ENCODE measurements at regions not wholly inside any gene's neighbourhood (a gene's known extent, or its start where the extent isn't known, plus 50 kb on each side); places are given as distances from the start of the nearest gene placed in this dataset.

DNA sequence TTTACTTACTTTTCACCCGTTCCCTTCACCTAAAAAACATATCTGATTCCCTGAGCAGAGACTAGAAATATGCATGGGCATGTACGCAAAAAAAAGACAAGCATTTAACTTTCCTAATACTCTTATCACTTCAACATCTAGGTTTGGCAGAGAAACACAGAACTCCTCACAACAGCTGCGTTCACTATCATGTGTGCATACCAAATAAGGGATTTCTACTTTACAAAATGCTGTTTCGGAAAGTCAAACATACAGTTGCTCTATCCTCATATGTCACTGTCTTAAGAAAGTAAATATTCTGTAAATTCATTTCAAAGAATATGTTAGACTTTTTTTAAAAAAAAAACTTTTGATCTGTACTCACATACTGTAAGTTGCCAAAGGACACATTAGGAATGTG, 65.1 kb upstream of the CBLB start:
- Histone ChIP-seq H3K27ac (no peak overlapping the region), H3K4me3 (no peak overlapping the region), H3K27me3 (no peaks in the 10 kb centered on the region), H3K9me2 (replicated peaks; ENCODE audit: insufficient read depth) (no peaks in the 10 kb centered on the region), H3K79me2 (no peaks in the 10 kb centered on the region), H3K9me3 (ENCODE audit: low read depth) (no peaks in the 10 kb centered on the region), H3K4me1 (ENCODE audit: insufficient read depth) (peaks cover 4% of the 10 kb centered on the region), H3K4me2 (no peak overlapping the region), H2AFZ (no peak overlapping the region), H3K36me3 (replicated peaks; ENCODE audit: insufficient read depth, low read depth) (no peaks in the 10 kb centered on the region), H4K20me1 (ENCODE audit: insufficient read depth, poor library complexity, severe bottlenecking) (no peaks in the 10 kb centered on the region)
- TF ChIP-seq CTCF (IDR thresholded peaks at IDR 0.05; ENCODE audit: poor library complexity) (no peak), EZH2phosphoT487 (IDR thresholded peaks at IDR 0.05; ENCODE audit: low read depth, severe bottlenecking, unreplicated experiment) (no peak), EZH2 (IDR thresholded peaks at IDR 0.05; ENCODE audit: borderline replicate concordance) (no peak)
- DNase-seq (ENCODE audit: low spot score) = no peak
- 60% methylated on average over 4 of the region's 4 CpGs for WGBS (ENCODE audit: low lambda C conversion rate, missing lambda C conversion rate)

DNA sequence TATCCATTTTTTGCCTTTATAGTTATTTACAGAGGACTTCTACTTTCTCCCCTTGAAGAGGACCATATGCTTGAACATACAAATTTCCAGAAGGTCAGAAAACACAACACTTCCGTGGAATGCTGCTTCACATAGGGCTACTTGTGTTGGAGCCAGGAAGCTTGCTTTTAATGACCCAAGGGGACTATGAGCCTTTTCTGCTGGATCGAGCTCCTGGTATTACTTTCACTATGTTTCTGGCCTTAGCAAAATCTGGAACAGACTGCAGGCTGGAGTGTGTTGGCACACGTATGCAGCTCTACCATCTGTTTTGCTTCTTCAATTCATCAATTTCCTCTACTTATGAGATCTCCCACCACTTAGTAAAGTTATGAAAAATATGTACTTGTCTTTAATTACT, 69.3 kb upstream of the CBLB start:
- Histone ChIP-seq H3K79me2 (no peaks in the 10 kb centered on the region), H3K36me3 (replicated peaks; ENCODE audit: insufficient read depth, low read depth) (no peaks in the 10 kb centered on the region), H3K4me2 (peak overlapping the region; percentile 47), H3K27me3 (no peaks in the 10 kb centered on the region), H3K4me3 (no peak overlapping the region), H3K9me2 (replicated peaks; ENCODE audit: insufficient read depth) (no peaks in the 10 kb centered on the region), H3K4me1 (ENCODE audit: insufficient read depth) (peaks cover 4% of the 10 kb centered on the region), H3K9me3 (ENCODE audit: low read depth) (no peaks in the 10 kb centered on the region), H4K20me1 (ENCODE audit: insufficient read depth, poor library complexity, severe bottlenecking) (no peaks in the 10 kb centered on the region), H3K27ac (no peak overlapping the region), H2AFZ (peak overlapping the region; percentile 4)
- TF ChIP-seq CTCF (IDR thresholded peaks at IDR 0.05; ENCODE audit: poor library complexity) (no peak), EZH2 (IDR thresholded peaks at IDR 0.05; ENCODE audit: borderline replicate concordance) (no peak), EZH2phosphoT487 (IDR thresholded peaks at IDR 0.05; ENCODE audit: low read depth, severe bottlenecking, unreplicated experiment) (no peak)
- DNase-seq (ENCODE audit: low spot score) = peak; percentile 21
- 33% methylated on average over 3 of the region's 3 CpGs for WGBS (ENCODE audit: low lambda C conversion rate, missing lambda C conversion rate)

DNA sequence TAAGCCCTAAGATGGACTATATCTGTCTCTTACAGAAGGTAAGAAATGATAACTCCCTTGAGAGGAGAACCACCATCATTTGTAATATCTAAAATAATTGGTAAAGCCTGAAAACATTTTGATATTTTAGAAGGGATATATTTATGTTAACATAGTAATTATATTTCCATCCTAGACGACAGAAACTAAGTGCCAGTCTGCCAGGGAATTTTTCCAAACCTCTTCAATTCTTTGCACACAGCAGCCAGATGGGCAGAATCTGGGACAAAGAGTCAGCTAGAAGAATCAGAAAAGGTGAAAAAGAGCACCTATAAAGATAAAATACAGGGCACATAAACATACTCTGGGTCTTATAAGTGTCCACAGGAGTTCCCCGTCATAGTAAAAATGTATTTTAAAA, 70.0 kb upstream of the CBLB start:
- Histone ChIP-seq H3K9me3 (ENCODE audit: low read depth) (no peaks in the 10 kb centered on the region), H3K79me2 (no peaks in the 10 kb centered on the region), H2AFZ (no peak overlapping the region), H4K20me1 (ENCODE audit: insufficient read depth, poor library complexity, severe bottlenecking) (no peaks in the 10 kb centered on the region), H3K4me2 (peak overlapping the region; percentile 47), H3K36me3 (replicated peaks; ENCODE audit: insufficient read depth, low read depth) (no peaks in the 10 kb centered on the region), H3K9me2 (replicated peaks; ENCODE audit: insufficient read depth) (no peaks in the 10 kb centered on the region), H3K27ac (no peak overlapping the region), H3K4me1 (ENCODE audit: insufficient read depth) (peaks cover 4% of the 10 kb centered on the region), H3K4me3 (no peak overlapping the region), H3K27me3 (no peaks in the 10 kb centered on the region)
- WGBS (ENCODE audit: low lambda C conversion rate, missing lambda C conversion rate) = 62% methylated on average over 2 of the region's 2 CpGs
- DNase-seq (ENCODE audit: low spot score) = no peak
- TF ChIP-seq EZH2phosphoT487 (IDR thresholded peaks at IDR 0.05; ENCODE audit: low read depth, severe bottlenecking, unreplicated experiment) (no peak), EZH2 (IDR thresholded peaks at IDR 0.05; ENCODE audit: borderline replicate concordance) (no peak), CTCF (IDR thresholded peaks at IDR 0.05; ENCODE audit: poor library complexity) (no peak)

DNA sequence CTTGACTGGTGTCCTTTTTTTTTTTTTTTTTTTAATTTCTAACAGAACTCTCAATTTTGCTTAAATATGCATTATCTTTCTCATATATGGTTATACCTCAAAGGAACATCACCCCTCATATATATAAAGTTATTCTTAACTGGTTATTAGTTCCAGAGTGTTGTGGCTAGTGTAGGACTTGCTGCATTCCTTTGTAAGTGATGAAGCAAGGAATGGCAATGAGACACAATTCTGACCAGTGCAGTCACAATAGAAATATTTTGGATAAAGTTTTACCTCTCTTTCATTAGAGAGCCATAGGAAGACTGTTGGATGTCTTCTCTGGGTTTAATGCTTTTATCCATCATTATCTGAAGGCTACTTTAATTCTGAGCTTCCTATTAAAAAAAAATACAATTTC, 75.5 kb upstream of the CBLB start:
- no peak for TF ChIP-seq EZH2 (IDR thresholded peaks at IDR 0.05; ENCODE audit: borderline replicate concordance)
- TF ChIP-seq EZH2phosphoT487 (IDR thresholded peaks at IDR 0.05; ENCODE audit: low read depth, severe bottlenecking, unreplicated experiment) = no peak
- no peak for TF ChIP-seq CTCF (IDR thresholded peaks at IDR 0.05; ENCODE audit: poor library complexity)
- H3K27me3 ChIP-seq = no peaks in the 10 kb centered on the region
- H2AFZ ChIP-seq = no peak overlapping the region
- H3K9me3 ChIP-seq (ENCODE audit: low read depth) = no peaks in the 10 kb centered on the region
- peaks cover 5% of the 10 kb centered on the region for H3K4me1 ChIP-seq (ENCODE audit: insufficient read depth)
- H3K79me2 ChIP-seq = no peaks in the 10 kb centered on the region
- no peak overlapping the region for H3K27ac ChIP-seq
- no peaks in the 10 kb centered on the region for H3K9me2 ChIP-seq (replicated peaks; ENCODE audit: insufficient read depth)
- H3K4me3 ChIP-seq = no peak overlapping the region
- no peaks in the 10 kb centered on the region for H3K36me3 ChIP-seq (replicated peaks; ENCODE audit: insufficient read depth, low read depth)
- no peaks in the 10 kb centered on the region for H4K20me1 ChIP-seq (ENCODE audit: insufficient read depth, poor library complexity, severe bottlenecking)
- H3K4me2 ChIP-seq = no peak overlapping the region
- DNase-seq (ENCODE audit: low spot score) = no peak
